Colonic mucosa (tissue), 4 donors: ENCODE measurements at regions not wholly inside any gene's neighbourhood (a gene's known extent, or its start where the extent isn't known, plus 50 kb on each side); places are given as distances from the start of the nearest gene placed in this dataset.

Experiments
- DNase-seq: peaks from one replicate; pipeline ENCODE4 v3.0.0-alpha.2; 2020
- H3K27ac ChIP-seq: fragments of 200-600 bp; one replicate; pipeline ENCODE4 v1.8.0; 2021
- H3K27me3 ChIP-seq: fragments of 200-600 bp; one replicate; pipeline ENCODE4 v1.8.0; 2021
- H3K36me3 ChIP-seq: fragments of 200-600 bp; one replicate; pipeline ENCODE4 v1.8.0; 2021
- H3K4me1 ChIP-seq: fragments of 200-600 bp; one replicate; pipeline ENCODE4 v1.8.0; 2021; ENCODE audit warnings: mild to moderate bottlenecking
- H3K4me3 ChIP-seq: fragments of 200-600 bp; one replicate; pipeline ENCODE4 v1.8.0; 2021
- H3K9ac ChIP-seq, 2 donors: one replicate each; pipeline ENCODE4 v1.7.0; 2013; ENCODE audit warnings: control low read depth in 2 of 2, low read depth in 2 of 2, low read length in 2 of 2
- H3K9me3 ChIP-seq: fragments of 200-600 bp; one replicate; pipeline ENCODE4 v1.8.0; 2021
- CTCF ChIP-seq: fragments of 200-600 bp; IDR thresholded peaks from one replicate; pipeline ENCODE4 v1.8.0; 2022; ENCODE audit warnings: antibody characterized with exemption, mild to moderate bottlenecking
- intact Hi-C: fragments of 100-400 bp; cut with DNase I; formaldehyde crosslinking; loops from one replicate; pipeline ENCODE4 v1.14.1; 2022
- donor health status: healthy.
- donor health status: DM: no; HTN: no; CAD: no.
- donor health status: DM: no; HTN: no; CAD: no.

- Histone ChIP-seq H3K27ac (no peak overlapping the region), H3K9me3 (no peaks in the 10 kb centered on the region), H3K36me3 (no peaks in the 10 kb centered on the region), H3K27me3 (no peaks in the 10 kb centered on the region), H3K9ac (no peak overlapping the region), H3K4me3 (no peak overlapping the region), H3K4me1 (no peaks in the 10 kb centered on the region)
- no peak for TF ChIP-seq CTCF
- DNase-seq: no peak
- intact Hi-C loops: no loop called here
Measured at GRCh38 chr1:209421186-209421585, 162.3 kb upstream of the CAMK1G start.

- no peak for DNase-seq
- no peaks in the 10 kb centered on the region for H3K36me3 ChIP-seq
- TF ChIP-seq CTCF: no peak
- H3K4me1 ChIP-seq: no peaks in the 10 kb centered on the region
- intact Hi-C loops: no loop called here
- H3K27me3 ChIP-seq: no peaks in the 10 kb centered on the region
- no peak overlapping the region for H3K27ac ChIP-seq
- H3K9me3 ChIP-seq: no peaks in the 10 kb centered on the region
- no peak overlapping the region for H3K4me3 ChIP-seq
- H3K9ac ChIP-seq: no peak overlapping the region
Measured at GRCh38 chr1:209421978-209422680, 161.4 kb upstream of the CAMK1G start.

- Histone ChIP-seq H3K4me3 (no peak overlapping the region), H3K27ac (no peak overlapping the region), H3K9ac (no peak overlapping the region), H3K4me1 (no peaks in the 10 kb centered on the region), H3K9me3 (no peaks in the 10 kb centered on the region), H3K27me3 (no peaks in the 10 kb centered on the region), H3K36me3 (no peaks in the 10 kb centered on the region)
- DNase-seq: no peak
- TF ChIP-seq CTCF: no peak
- intact Hi-C loops: no loop called here
Measured at GRCh38 chr1:209425959-209426358, 157.6 kb upstream of the CAMK1G start.

- H3K36me3 ChIP-seq: no peaks in the 10 kb centered on the region
- no peaks in the 10 kb centered on the region for H3K4me1 ChIP-seq
- DNase-seq: no peak
- no peaks in the 10 kb centered on the region for H3K27me3 ChIP-seq
- no peak overlapping the region for H3K27ac ChIP-seq
- no peaks in the 10 kb centered on the region for H3K9me3 ChIP-seq
- no peak for TF ChIP-seq CTCF
- no peak overlapping the region for H3K9ac ChIP-seq
- H3K4me3 ChIP-seq: no peak overlapping the region
- intact Hi-C loops: no loop called here
Measured at GRCh38 chr1:209427277-209427676, 156.2 kb upstream of the CAMK1G start.

GRCh38 chr1:209427811-209428210 is 155.7 kb upstream of the CAMK1G start:
- Histone ChIP-seq H3K4me3 (no peak overlapping the region), H3K9ac (no peak overlapping the region), H3K36me3 (no peaks in the 10 kb centered on the region), H3K4me1 (no peaks in the 10 kb centered on the region), H3K27ac (no peak overlapping the region), H3K9me3 (no peaks in the 10 kb centered on the region), H3K27me3 (no peaks in the 10 kb centered on the region)
- intact Hi-C loops: no loop called here
- DNase-seq: no peak
- TF ChIP-seq CTCF: no peak
